HG03575 (cell line): ENCODE measurements at regions not wholly inside any gene's neighbourhood (a gene's known extent, or its start where the extent isn't known, plus 50 kb on each side); places are given as distances from the start of the nearest gene placed in this dataset.

Source experiments
- ATAC-seq: cut with Tn5 transposase; IDR thresholded peaks from one replicate; pipeline ENCODE4 v1.9.1; 2021; ENCODE audit not compliant: unreplicated experiment, insufficient number of reproducible peaks, low FRiP score; ENCODE audit errors: extremely low read depth

- ATAC-seq = no peak
Observed at GRCh38 chr3:56987238-56987895, 73.1 kb upstream of the SPATA12 start.

GRCh38 chr3:56986347-56986746 lies 74.1 kb upstream of the SPATA12 start:
- no peak for ATAC-seq

- no peak for ATAC-seq
Observed at GRCh38 chr3:56985878-56986277, 74.6 kb upstream of the SPATA12 start.

GRCh38 chr3:56985460-56985859 lies 75.0 kb upstream of the SPATA12 start:
- no peak for ATAC-seq

- no peak for ATAC-seq
Observed at GRCh38 chr3:56983427-56983826, 77.0 kb upstream of the SPATA12 start.

GRCh38 chr3:56981445-56982230 lies 78.8 kb upstream of the SPATA12 start:
- ATAC-seq = no peak

GRCh38 chr3:56980798-56981390 lies 79.6 kb upstream of the SPATA12 start:
- ATAC-seq = no peak

GRCh38 chr3:56980243-56980642 lies 80.2 kb upstream of the SPATA12 start:
- ATAC-seq = no peak

- no peak for ATAC-seq
Observed at GRCh38 chr3:56979791-56980190, 80.7 kb upstream of the SPATA12 start.

GRCh38 chr3:56977561-56977889 lies 82.9 kb upstream of the SPATA12 start:
- ATAC-seq = no peak

GRCh38 chr3:56976651-56977560 lies 83.6 kb upstream of the SPATA12 start:
- ATAC-seq = no peak

GRCh38 chr3:56975567-56975966 lies 84.9 kb upstream of the SPATA12 start:
- ATAC-seq = no peak

- ATAC-seq = no peak
Observed at GRCh38 chr3:56974247-56974930, 86.1 kb upstream of the SPATA12 start.

GRCh38 chr3:56971816-56972215 lies 88.6 kb upstream of the SPATA12 start:
- no peak for ATAC-seq

- no peak for ATAC-seq
Observed at GRCh38 chr3:56971261-56971660, 89.2 kb upstream of the SPATA12 start.

GRCh38 chr3:56970461-56970879 lies 90.0 kb upstream of the SPATA12 start:
- no peak for ATAC-seq

- no peak for ATAC-seq
Observed at GRCh38 chr3:56969851-56970250, 90.6 kb upstream of the SPATA12 start.

GRCh38 chr3:56966509-56966908 lies 94.0 kb upstream of the SPATA12 start:
- no peak for ATAC-seq

- no peak for ATAC-seq
Observed at GRCh38 chr3:56966104-56966503, 94.4 kb upstream of the SPATA12 start.
